Brain microvascular endothelial cell (primary cell): ENCODE measurements at regions not wholly inside any gene's neighbourhood (a gene's known extent, or its start where the extent isn't known, plus 50 kb on each side); places are given as distances from the start of the nearest gene placed in this dataset.

Source experiments
- DNase-seq: peaks from one replicate; pipeline ENCODE4 v3.0.0-alpha.2; 2020
- H3K27ac ChIP-seq: fragments of 250-450 bp; sonication (Bioruptor Pico); 2 replicates; pipeline ENCODE4 v1.5.1; 2020; ENCODE audit warnings: mild to moderate bottlenecking, moderate library complexity
- H3K27me3 ChIP-seq: fragments of 250-450 bp; sonication (Bioruptor Pico); replicated peaks from 2 replicates; pipeline ENCODE4 v1.5.1; 2020; ENCODE audit warnings: mild to moderate bottlenecking
- H3K36me3 ChIP-seq: fragments of 250-450 bp; sonication (Bioruptor Pico); replicated peaks from 2 replicates; pipeline ENCODE4 v1.5.1; 2020; ENCODE audit warnings: mild to moderate bottlenecking
- H3K4me3 ChIP-seq: 2 replicates; pipeline ENCODE4 v1.5.1; 2011; ENCODE audit warnings: low read depth, mild to moderate bottlenecking, control low read depth, low read length, moderate library complexity
- in situ Hi-C: cut with HindIII; loops from 2 replicates; pipeline ENCODE4 v1.10.0; 2017; ENCODE audit warnings: low sequenced_read_pairs, low pct_ligation_motif_present
- TF ChIP-seq, protein P1 (sequence below): IDR thresholded peaks from 2 replicates; pipeline ENCODE4 v1.5.1; 2011; ENCODE audit warnings: low read depth, mild to moderate bottlenecking, moderate library complexity, low read length, control low read depth, inconsistent platforms; ENCODE audit errors: missing control alignments

GRCh38 chr12:82529101-82529500 is 157.6 kb upstream of the TMTC2 start:
- DNase-seq, result no peak
- H3K36me3 ChIP-seq, result no peaks in the 10 kb centered on the region
- no peaks in the 10 kb centered on the region for H3K27me3 ChIP-seq
- in situ Hi-C loops, result no loop called here
- no peak overlapping the region for H3K4me3 ChIP-seq
- H3K27ac ChIP-seq, result no peak overlapping the region
- TF ChIP-seq, protein P1, sequence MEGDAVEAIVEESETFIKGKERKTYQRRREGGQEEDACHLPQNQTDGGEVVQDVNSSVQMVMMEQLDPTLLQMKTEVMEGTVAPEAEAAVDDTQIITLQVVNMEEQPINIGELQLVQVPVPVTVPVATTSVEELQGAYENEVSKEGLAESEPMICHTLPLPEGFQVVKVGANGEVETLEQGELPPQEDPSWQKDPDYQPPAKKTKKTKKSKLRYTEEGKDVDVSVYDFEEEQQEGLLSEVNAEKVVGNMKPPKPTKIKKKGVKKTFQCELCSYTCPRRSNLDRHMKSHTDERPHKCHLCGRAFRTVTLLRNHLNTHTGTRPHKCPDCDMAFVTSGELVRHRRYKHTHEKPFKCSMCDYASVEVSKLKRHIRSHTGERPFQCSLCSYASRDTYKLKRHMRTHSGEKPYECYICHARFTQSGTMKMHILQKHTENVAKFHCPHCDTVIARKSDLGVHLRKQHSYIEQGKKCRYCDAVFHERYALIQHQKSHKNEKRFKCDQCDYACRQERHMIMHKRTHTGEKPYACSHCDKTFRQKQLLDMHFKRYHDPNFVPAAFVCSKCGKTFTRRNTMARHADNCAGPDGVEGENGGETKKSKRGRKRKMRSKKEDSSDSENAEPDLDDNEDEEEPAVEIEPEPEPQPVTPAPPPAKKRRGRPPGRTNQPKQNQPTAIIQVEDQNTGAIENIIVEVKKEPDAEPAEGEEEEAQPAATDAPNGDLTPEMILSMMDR, result no peak

DNA sequence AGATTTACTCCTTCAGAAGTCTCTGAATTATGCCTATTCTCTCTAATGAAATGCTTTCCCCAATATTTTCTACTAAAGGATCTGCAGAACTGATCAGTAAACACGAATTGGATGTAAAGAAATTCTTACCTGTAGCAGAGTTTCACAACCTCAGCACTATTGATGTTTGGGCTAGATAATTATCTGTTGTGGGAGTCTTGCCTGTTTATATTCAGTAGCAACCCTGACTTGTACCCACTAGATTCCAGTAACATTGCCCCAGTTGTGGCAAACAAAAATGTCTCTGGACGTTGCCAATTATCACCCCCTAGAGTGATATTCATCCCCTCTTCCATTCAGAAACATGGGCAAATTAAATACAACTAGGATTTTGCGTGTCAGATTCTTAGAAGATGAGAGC is 156.8 kb upstream of the TMTC2 start:
- H3K4me3 ChIP-seq, result no peak overlapping the region
- no peaks in the 10 kb centered on the region for H3K36me3 ChIP-seq
- DNase-seq, result no peak
- no peak overlapping the region for H3K27ac ChIP-seq
- in situ Hi-C loops, result no loop called here
- H3K27me3 ChIP-seq, result no peaks in the 10 kb centered on the region
- TF ChIP-seq, protein P1, result no peak

DNA sequence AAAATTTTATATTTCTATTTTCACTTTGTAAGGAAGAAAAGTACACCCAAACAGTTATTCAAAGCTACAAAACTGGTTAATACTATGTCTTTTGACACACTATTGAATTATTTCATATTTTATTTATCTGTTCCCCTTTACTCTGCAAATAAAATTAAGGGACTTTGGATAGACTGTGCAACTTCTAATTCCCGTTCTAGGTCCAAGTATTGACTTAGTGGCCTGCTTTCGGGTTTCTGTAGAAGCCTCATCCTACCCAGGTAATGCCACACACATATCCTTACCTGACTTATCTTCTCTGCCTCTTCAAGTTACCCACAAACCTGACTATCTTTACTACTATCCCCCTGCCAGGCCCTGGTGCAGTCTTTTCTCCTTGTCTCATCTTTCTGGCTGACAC is 156.3 kb upstream of the TMTC2 start:
- DNase-seq, result no peak
- in situ Hi-C loops, result no loop called here
- H3K27me3 ChIP-seq, result no peaks in the 10 kb centered on the region
- TF ChIP-seq, protein P1, result no peak
- H3K4me3 ChIP-seq, result no peak overlapping the region
- H3K27ac ChIP-seq, result no peak overlapping the region
- no peaks in the 10 kb centered on the region for H3K36me3 ChIP-seq

GRCh38 chr12:82533341-82533740 is 153.4 kb upstream of the TMTC2 start:
- TF ChIP-seq, protein P1, result no peak
- in situ Hi-C loops, result no loop called here
- no peak overlapping the region for H3K4me3 ChIP-seq
- no peaks in the 10 kb centered on the region for H3K27me3 ChIP-seq
- DNase-seq, result no peak
- no peaks in the 10 kb centered on the region for H3K36me3 ChIP-seq
- no peak overlapping the region for H3K27ac ChIP-seq

DNA sequence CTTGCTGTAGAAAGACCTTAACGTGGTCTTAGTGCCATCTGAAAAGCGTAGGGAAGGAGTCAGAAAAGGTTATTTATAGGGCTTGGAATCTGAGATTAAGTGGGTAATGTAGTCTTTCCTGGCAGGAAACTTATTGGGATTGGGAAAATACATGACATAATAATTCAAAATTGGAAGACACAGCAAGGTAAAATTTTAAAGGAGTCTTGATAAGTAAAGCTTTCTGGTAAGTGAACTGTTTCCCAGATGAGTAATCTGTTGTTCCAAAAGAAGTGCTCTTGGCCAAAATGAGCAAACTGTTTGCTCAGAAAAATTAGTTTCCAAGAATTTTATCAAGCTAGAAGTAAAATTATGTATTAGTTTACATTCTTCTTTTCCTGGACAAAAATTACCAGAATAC is 149.3 kb upstream of the TMTC2 start:
- Histone ChIP-seq H3K27ac (no peak overlapping the region), H3K36me3 (no peaks in the 10 kb centered on the region), H3K27me3 (no peaks in the 10 kb centered on the region), H3K4me3 (no peak overlapping the region)
- DNase-seq, result no peak
- TF ChIP-seq, protein P1, result no peak
- in situ Hi-C loops, result no loop called here

GRCh38 chr12:82554529-82554928 is 132.2 kb upstream of the TMTC2 start:
- no peak overlapping the region for H3K27ac ChIP-seq
- no peaks in the 10 kb centered on the region for H3K27me3 ChIP-seq
- TF ChIP-seq, protein P1, result no peak
- H3K36me3 ChIP-seq, result no peaks in the 10 kb centered on the region
- in situ Hi-C loops, result no loop called here
- no peak overlapping the region for H3K4me3 ChIP-seq
- peak; percentile 3 for DNase-seq
